K562 (cell line): ENCODE measurements at regions not wholly inside any gene's neighbourhood (a gene's known extent, or its start where the extent isn't known, plus 50 kb on each side); places are given as distances from the start of the nearest gene placed in this dataset.

Experiments
- ATAC-seq: fragments of 200-7000 bp; cut with Tn5 transposase; 3 replicates; pipeline ENCODE4 v1.9.1; 2020; ENCODE audit warnings: moderate library complexity
- BruUV-seq: library from RNA; stranded (reverse); fragments of 400-500 nt; replicated peaks from 2 replicates; lab custom pipeline; 2021; lab: Mats Ljungman, UMichigan
- CTCF ChIA-PET: fragments of 300-600 bp; formaldehyde crosslinking; extraction: SDS; loops from one replicate; lab custom pipeline; 2021; ENCODE audit warnings: low intra/inter-chr PET ratio; lab: Yijun Ruan, JAX
- POLR2A ChIA-PET: fragments of 300-600, 350-650 bp; sonication (Branson Sonifier 250); formaldehyde crosslinking; extraction: SDS; loops from one replicate; lab custom pipeline; 2021; ENCODE audit warnings: antibody characterized with exemption, inconsistent platforms; lab: Yijun Ruan, JAX
- DNase-seq, 4 experiments: peaks; one replicate each; pipeline versions ENCODE4 v3.0.0 to v3.0.0-alpha.2; 2011 to 2018; ENCODE audit warnings: low spot score in 3 of 4, mixed read lengths in 3 of 4; ENCODE audit errors: extremely low read depth in 1 of 4
- FAIRE-seq: peaks from 2 replicates; lab custom pipeline; 2011; peaks lifted over from hg19 to GRCh38; lab: Jason Lieb, UNC
- H2AFZ ChIP-seq: 2 replicates; pipeline ENCODE4 v1.6.0; 2011; ENCODE audit warnings: low read depth, low read length, control low read depth, inconsistent platforms
- H3K27ac ChIP-seq: fragments of 200-600 bp; 3 replicates; pipeline ENCODE4 v1.8.0; 2011; ENCODE audit warnings: low read depth, mild to moderate bottlenecking, control low read depth, inconsistent platforms, low read length, moderate library complexity, mixed read lengths; ENCODE audit errors: extremely low read depth
- H3K27me3 ChIP-seq, 2 experiments: fragments of 300-600 bp in 1 of 2; 2 replicates in 1 of 2; 3 replicates in 1 of 2; pipeline versions ENCODE4 v1.6.0 to v1.8.0; 2011; ENCODE audit warnings: inconsistent platforms in 2 of 2, low read length in 2 of 2, mild to moderate bottlenecking in 1 of 2, mixed read lengths in 1 of 2, moderate library complexity in 1 of 2; ENCODE audit not compliant: control insufficient read depth in 2 of 2, insufficient read depth in 2 of 2
- H3K36me3 ChIP-seq: fragments of 300-600 bp; 3 replicates; pipeline ENCODE4 v1.8.0; 2011; ENCODE audit warnings: mild to moderate bottlenecking, low read length, inconsistent platforms; ENCODE audit not compliant: control insufficient read depth, insufficient read depth
- H3K4me1 ChIP-seq, 2 experiments: fragments of 200-600 bp in 1 of 2; replicated peaks in 1 of 2; 2 replicates in 1 of 2; 3 replicates in 1 of 2; pipeline versions ENCODE4 v1.5.1 to v1.8.0; 2011; ENCODE audit warnings: inconsistent platforms in 2 of 2, low read length in 2 of 2, mild to moderate bottlenecking in 1 of 2, mixed read lengths in 1 of 2, moderate library complexity in 1 of 2; ENCODE audit not compliant: control insufficient read depth in 2 of 2, insufficient read depth in 2 of 2
- H3K4me2 ChIP-seq: 2 replicates; pipeline ENCODE4 v1.6.1; 2011; ENCODE audit warnings: low read length, control low read depth, inconsistent platforms, mixed read lengths; ENCODE audit not compliant: insufficient read depth
- H3K4me3 ChIP-seq: fragments of 200-600 bp; sonication (generic), shearing (Covaris generic); 2 replicates; pipeline ENCODE4 v1.5.1; 2016; ENCODE audit warnings: control low read depth, inconsistent platforms
- H3K79me2 ChIP-seq: fragments of 200-600 bp; 3 replicates; pipeline ENCODE4 v1.8.0; 2011; ENCODE audit warnings: low read length, inconsistent platforms; ENCODE audit not compliant: control insufficient read depth, insufficient read depth
- H3K9ac ChIP-seq, 2 experiments: 2 replicates each; pipeline versions ENCODE4 v1.6.0 to v1.6.1; 2011; ENCODE audit warnings: low read depth in 2 of 2, low read length in 2 of 2, control low read depth in 1 of 2, inconsistent platforms in 1 of 2, mild to moderate bottlenecking in 1 of 2, mixed read lengths in 1 of 2; ENCODE audit not compliant: insufficient read depth in 1 of 2
- H3K9me1 ChIP-seq: one replicate; pipeline ENCODE4 v1.6.0; 2011; ENCODE audit warnings: inconsistent platforms, mild to moderate bottlenecking, low read length, moderate library complexity; ENCODE audit not compliant: control insufficient read depth, insufficient read depth
- H3K9me3 ChIP-seq: replicated peaks from 2 replicates; pipeline ENCODE4 v1.5.1; 2011; ENCODE audit warnings: low read depth, low read length, inconsistent platforms; ENCODE audit not compliant: control insufficient read depth, insufficient read depth
- H4K20me1 ChIP-seq: replicated peaks from 2 replicates; pipeline ENCODE4 v1.6.1; 2011; ENCODE audit warnings: low read length, inconsistent platforms, mixed read lengths; ENCODE audit not compliant: control insufficient read depth, insufficient read depth
- C11orf30 ChIP-seq: fragments of 450-650 bp; IDR thresholded peaks from 2 replicates; pipeline ENCODE4 v1.6.1; 2016; ENCODE audit warnings: low read depth, mild to moderate bottlenecking
- ELF2 ChIP-seq: fragments of 250-450 bp; sonication (Bioruptor Pico); IDR thresholded peaks from 2 replicates; pipeline ENCODE4 v1.5.0; 2021; ENCODE audit warnings: mild to moderate bottlenecking
- NKRF ChIP-seq: fragments of 450-650 bp; IDR thresholded peaks from 2 replicates; pipeline ENCODE4 v1.6.1; 2016; ENCODE audit warnings: borderline replicate concordance
- NR1H2 ChIP-seq: sonication (generic); formaldehyde crosslinking; IDR thresholded peaks from 2 replicates; pipeline ENCODE4 v1.4.0; 2020; ENCODE audit warnings: mild to moderate bottlenecking, missing genetic modification reagents
- PCBP2 ChIP-seq: fragments of 200-400 bp; formaldehyde crosslinking; IDR thresholded peaks from 2 replicates; pipeline ENCODE4 v1.6.1; 2018; ENCODE audit warnings: low read length, low read depth, mild to moderate bottlenecking, moderate library complexity; ENCODE audit not compliant: poor library complexity, severe bottlenecking
- PTTG1 ChIP-seq: fragments of 450-650 bp; IDR thresholded peaks from 2 replicates; pipeline ENCODE4 v1.6.1; 2016; ENCODE audit warnings: low read depth, mild to moderate bottlenecking, missing genetic modification characterization, missing compliant biosample characterization
- RBM22 ChIP-seq: fragments of 200-400 bp; formaldehyde crosslinking; IDR thresholded peaks from 2 replicates; pipeline ENCODE4 v1.6.1; 2018; ENCODE audit warnings: low read length, low read depth; ENCODE audit not compliant: poor library complexity, severe bottlenecking
- RFX5 ChIP-seq: IDR thresholded peaks from 2 replicates; pipeline ENCODE4 v1.6.1; 2011; ENCODE audit warnings: low read depth, mild to moderate bottlenecking, improper control_type of control experiment, low read length
- RHOXF2B ChIP-seq: fragments of 250-450 bp; sonication (Bioruptor Pico); conservative IDR thresholded peaks from 2 replicates; pipeline ENCODE4 v1.5.1; 2021
- SMARCE1 ChIP-seq: fragments of 450-650 bp; IDR thresholded peaks from 2 replicates; pipeline ENCODE4 v1.7.1; 2016; ENCODE audit warnings: mild to moderate bottlenecking
- SPI1 ChIP-seq: IDR thresholded peaks from 2 replicates; pipeline ENCODE4 v1.6.1; 2011; ENCODE audit warnings: low read depth, low read length, control low read depth, borderline replicate concordance
- TGIF2 ChIP-seq: sonication (generic); formaldehyde crosslinking; IDR thresholded peaks from 2 replicates; pipeline ENCODE4 v1.8.1; 2022; ENCODE audit warnings: mild to moderate bottlenecking, missing genetic modification reagents, moderate library complexity
- THRB ChIP-seq: fragments of 450-650 bp; formaldehyde crosslinking; conservative IDR thresholded peaks from 2 replicates; pipeline ENCODE4 v1.4.0; 2022; ENCODE audit warnings: mild to moderate bottlenecking, missing genetic modification characterization
- ZKSCAN3 ChIP-seq: fragments of 250-450 bp; sonication (Bioruptor Pico); IDR thresholded peaks from 2 replicates; pipeline ENCODE4 v1.4.0; 2020
- ZNF644 ChIP-seq: fragments of 200-800 bp; sonication (Bioruptor generic); IDR thresholded peaks from 2 replicates; pipeline ENCODE4 v1.6.1; 2016; ENCODE audit warnings: low read depth, missing genetic modification characterization, missing compliant biosample characterization
- ZSCAN32 ChIP-seq: fragments of 450-650 bp; formaldehyde crosslinking; IDR thresholded peaks from 2 replicates; pipeline ENCODE4 v1.4.0; 2020; ENCODE audit warnings: mild to moderate bottlenecking, moderate library complexity
- WGBS: fragments of 100-300 bp; shearing (Covaris generic); methylation state at CpG from one replicate; pipeline ENCODE4 v1.1.6; 2016; ENCODE audit warnings: low coverage, mixed read lengths; ENCODE audit not compliant: insufficient coverage; ENCODE audit errors: missing lambda C conversion rate; 5-methylcytosine and 5-hydroxymethylcytosine counted together
- in situ Hi-C: fragments of 300-500 bp; cut with MboI; formaldehyde crosslinking; loops from 4 replicates; pipeline ENCODE4 v1.15.0; 2018; ENCODE audit warnings: inconsistent platforms, mixed read lengths
- intact Hi-C: fragments of 100-400 bp; cut with micrococcal nuclease; formaldehyde crosslinking; loops from 2 replicates; pipeline ENCODE4 v1.14.2; 2022
- TF ChIP-seq, protein P1 (sequence below): IDR thresholded peaks from 3 replicates; pipeline ENCODE4 v1.6.1; 2011; ENCODE audit warnings: borderline replicate concordance, mild to moderate bottlenecking, moderate library complexity; ENCODE audit not compliant: insufficient read length; ENCODE audit errors: extremely low read depth

- FAIRE-seq (no peak), ATAC-seq (no peak), DNase-seq (no peak)
- ChIA-PET POLR2A (no interaction called here), CTCF (no interaction called here)
- Histone ChIP-seq H3K36me3 (no peaks in the 10 kb centered on the region), H3K79me2 (no peaks in the 10 kb centered on the region), H3K4me2 (no peak overlapping the region), H2AFZ (no peak overlapping the region), H3K9me3 (no peaks in the 10 kb centered on the region), H3K27ac (no peak overlapping the region), H3K4me1 (no peaks in the 10 kb centered on the region), H3K4me3 (no peak overlapping the region), H3K27me3 (no peaks in the 10 kb centered on the region), H3K9ac (no peak overlapping the region), H4K20me1 (no peaks in the 10 kb centered on the region), H3K9me1 (no peaks in the 10 kb centered on the region)
- in situ Hi-C loops (no loop called here), intact Hi-C loops (no loop called here)
- no TSS peak for BruUV-seq
- WGBS, result 7% methylated on average over 4 of the region's 4 CpGs
- TF ChIP-seq ZKSCAN3 (CRISPR knock-in tag), result no peak
- TF ChIP-seq C11orf30, result no peak
- TF ChIP-seq RHOXF2B, result no peak
- TF ChIP-seq ZSCAN32 (CRISPR knock-in tag), result no peak
- TF ChIP-seq NR1H2 (CRISPR knock-in tag), result no peak
- no peak for TF ChIP-seq SPI1
- no peak for TF ChIP-seq TGIF2
- no peak for TF ChIP-seq RBM22
- no peak for TF ChIP-seq ELF2 (CRISPR knock-in tag)
- TF ChIP-seq NKRF, result no peak
- TF ChIP-seq, protein P1, sequence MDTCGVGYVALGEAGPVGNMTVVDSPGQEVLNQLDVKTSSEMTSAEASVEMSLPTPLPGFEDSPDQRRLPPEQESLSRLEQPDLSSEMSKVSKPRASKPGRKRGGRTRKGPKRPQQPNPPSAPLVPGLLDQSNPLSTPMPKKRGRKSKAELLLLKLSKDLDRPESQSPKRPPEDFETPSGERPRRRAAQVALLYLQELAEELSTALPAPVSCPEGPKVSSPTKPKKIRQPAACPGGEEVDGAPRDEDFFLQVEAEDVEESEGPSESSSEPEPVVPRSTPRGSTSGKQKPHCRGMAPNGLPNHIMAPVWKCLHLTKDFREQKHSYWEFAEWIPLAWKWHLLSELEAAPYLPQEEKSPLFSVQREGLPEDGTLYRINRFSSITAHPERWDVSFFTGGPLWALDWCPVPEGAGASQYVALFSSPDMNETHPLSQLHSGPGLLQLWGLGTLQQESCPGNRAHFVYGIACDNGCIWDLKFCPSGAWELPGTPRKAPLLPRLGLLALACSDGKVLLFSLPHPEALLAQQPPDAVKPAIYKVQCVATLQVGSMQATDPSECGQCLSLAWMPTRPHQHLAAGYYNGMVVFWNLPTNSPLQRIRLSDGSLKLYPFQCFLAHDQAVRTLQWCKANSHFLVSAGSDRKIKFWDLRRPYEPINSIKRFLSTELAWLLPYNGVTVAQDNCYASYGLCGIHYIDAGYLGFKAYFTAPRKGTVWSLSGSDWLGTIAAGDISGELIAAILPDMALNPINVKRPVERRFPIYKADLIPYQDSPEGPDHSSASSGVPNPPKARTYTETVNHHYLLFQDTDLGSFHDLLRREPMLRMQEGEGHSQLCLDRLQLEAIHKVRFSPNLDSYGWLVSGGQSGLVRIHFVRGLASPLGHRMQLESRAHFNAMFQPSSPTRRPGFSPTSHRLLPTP, result no peak
- TF ChIP-seq PTTG1 (tag), result no peak
- no peak for TF ChIP-seq PCBP2
- no peak for TF ChIP-seq THRB
- TF ChIP-seq ZNF644 (tag), result no peak
- TF ChIP-seq SMARCE1, result no peak
- TF ChIP-seq RFX5, result no peak
Measured at GRCh38 chr14:41167040-41167439, 439.6 kb upstream of the LRFN5 start.
